A673 (cell line): ENCODE measurements at regions not wholly inside any gene's neighbourhood (a gene's known extent, or its start where the extent isn't known, plus 50 kb on each side); places are given as distances from the start of the nearest gene placed in this dataset.
"Not testable (repeated sequence)": the region's sequence is repeated elsewhere in the genome, so short reads cannot be mapped to it uniquely, and the experiment has no call there.

Experiments
- BruUV-seq: library from RNA; stranded (reverse); fragments of 400-500 nt; replicated peaks from 2 replicates; lab custom pipeline; 2021; lab: Mats Ljungman, UMichigan
- CTCF ChIA-PET: fragments of 300-600 bp; sonication (Branson Sonifier 250); formaldehyde crosslinking; loops from one replicate; lab custom pipeline; 2022; ENCODE audit warnings: antibody characterized with exemption; lab: Charles Lee
- POLR2A ChIA-PET: fragments of 300-600 bp; sonication (Branson Sonifier 250); formaldehyde crosslinking; loops from one replicate; lab custom pipeline; 2022; ENCODE audit warnings: antibody characterized with exemption; ENCODE audit not compliant: low non-redundant PET; lab: Charles Lee
- DNase-seq: peaks from one replicate; pipeline ENCODE4 v3.0.0-alpha.2; 2015; ENCODE audit warnings: low spot score
- H3K27ac ChIP-seq: fragments of 200-600 bp; sonication (generic); 2 replicates; pipeline ENCODE4 v1.5.1; 2016; ENCODE audit warnings: mixed run types, low read depth, mild to moderate bottlenecking, mixed read lengths, antibody characterized with exemption, low read length; ENCODE audit not compliant: poor library complexity, severe bottlenecking
- H3K27me3 ChIP-seq: fragments of 200-600 bp; sonication (generic); replicated peaks from 2 replicates; pipeline ENCODE4 v1.6.1; 2017; ENCODE audit warnings: mixed run types, low read depth, mild to moderate bottlenecking, mixed read lengths, antibody characterized with exemption, low read length; ENCODE audit not compliant: insufficient read depth, poor library complexity
- H3K36me3 ChIP-seq: fragments of 200-600 bp; sonication (generic); 2 replicates; pipeline ENCODE4 v1.6.1; 2016; ENCODE audit warnings: mixed run types, mild to moderate bottlenecking, mixed read lengths, antibody characterized with exemption, low read length; ENCODE audit not compliant: insufficient read depth, poor library complexity, severe bottlenecking
- H3K4me1 ChIP-seq: fragments of 200-600 bp; sonication (generic); 2 replicates; pipeline ENCODE4 v1.6.1; 2017; ENCODE audit warnings: mixed run types, mild to moderate bottlenecking, mixed read lengths, antibody characterized with exemption, low read length; ENCODE audit not compliant: insufficient read depth, poor library complexity, severe bottlenecking
- H3K4me3 ChIP-seq: fragments of 200-600 bp; sonication (generic); 2 replicates; pipeline ENCODE4 v1.5.1; 2016; ENCODE audit warnings: low read depth, mixed run types, mild to moderate bottlenecking, mixed read lengths, low read length; ENCODE audit not compliant: poor library complexity, severe bottlenecking
- H3K9me3 ChIP-seq: fragments of 200-600 bp; sonication (generic); 2 replicates; pipeline ENCODE4 v1.6.1; 2016; ENCODE audit warnings: mixed run types, low read depth, mild to moderate bottlenecking, mixed read lengths, antibody characterized with exemption, low read length; ENCODE audit not compliant: poor library complexity, severe bottlenecking
- EZH2 ChIP-seq: fragments of 200-600 bp; sonication (generic); IDR thresholded peaks from 2 replicates; pipeline ENCODE4 v1.6.1; 2017; ENCODE audit warnings: borderline replicate concordance, low read depth, mild to moderate bottlenecking, mixed read lengths, antibody characterized with exemption, low read length; ENCODE audit not compliant: poor library complexity, severe bottlenecking
- intact Hi-C: fragments of 100-400 bp; cut with micrococcal nuclease; formaldehyde crosslinking; loops from one replicate; pipeline ENCODE4 v1.10.0; 2022; ENCODE audit not compliant: unreplicated experiment
- TF ChIP-seq, protein P1 (sequence below): fragments of 300-800, 200-600 bp; sonication (generic); conservative IDR thresholded peaks from 2 replicates; pipeline ENCODE4 v1.5.1; 2017; ENCODE audit warnings: low read depth, mild to moderate bottlenecking, antibody characterized with exemption, low read length, moderate library complexity, mixed read lengths

DNA sequence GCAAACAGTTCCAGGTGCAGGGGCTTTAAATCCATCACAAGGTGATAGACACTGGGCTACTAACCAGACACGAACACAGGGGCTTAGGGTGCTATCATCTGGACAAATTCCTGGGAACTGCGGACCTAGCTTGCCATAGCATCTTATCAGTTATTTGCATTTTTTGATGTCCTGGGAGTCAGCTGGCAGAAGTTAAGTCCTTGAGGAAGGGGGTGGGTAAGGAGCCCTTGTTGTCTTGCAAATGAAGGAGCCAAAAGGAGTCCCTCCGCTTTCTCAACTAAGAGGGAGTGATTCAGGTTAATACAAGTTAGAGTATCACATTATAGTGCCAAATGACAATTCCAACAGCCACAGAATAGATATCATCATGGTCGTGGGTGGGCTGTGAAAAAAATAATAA is 108.9 kb downstream of the NPAP1 start:
- POLR2A ChIA-PET, result no interaction called here
- H3K4me3 ChIP-seq, result no peak overlapping the region
- TF ChIP-seq EZH2, result no peak
- TF ChIP-seq, protein P1, sequence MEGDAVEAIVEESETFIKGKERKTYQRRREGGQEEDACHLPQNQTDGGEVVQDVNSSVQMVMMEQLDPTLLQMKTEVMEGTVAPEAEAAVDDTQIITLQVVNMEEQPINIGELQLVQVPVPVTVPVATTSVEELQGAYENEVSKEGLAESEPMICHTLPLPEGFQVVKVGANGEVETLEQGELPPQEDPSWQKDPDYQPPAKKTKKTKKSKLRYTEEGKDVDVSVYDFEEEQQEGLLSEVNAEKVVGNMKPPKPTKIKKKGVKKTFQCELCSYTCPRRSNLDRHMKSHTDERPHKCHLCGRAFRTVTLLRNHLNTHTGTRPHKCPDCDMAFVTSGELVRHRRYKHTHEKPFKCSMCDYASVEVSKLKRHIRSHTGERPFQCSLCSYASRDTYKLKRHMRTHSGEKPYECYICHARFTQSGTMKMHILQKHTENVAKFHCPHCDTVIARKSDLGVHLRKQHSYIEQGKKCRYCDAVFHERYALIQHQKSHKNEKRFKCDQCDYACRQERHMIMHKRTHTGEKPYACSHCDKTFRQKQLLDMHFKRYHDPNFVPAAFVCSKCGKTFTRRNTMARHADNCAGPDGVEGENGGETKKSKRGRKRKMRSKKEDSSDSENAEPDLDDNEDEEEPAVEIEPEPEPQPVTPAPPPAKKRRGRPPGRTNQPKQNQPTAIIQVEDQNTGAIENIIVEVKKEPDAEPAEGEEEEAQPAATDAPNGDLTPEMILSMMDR, result no peak
- no peaks in the 10 kb centered on the region for H3K4me1 ChIP-seq
- H3K9me3 ChIP-seq, result peaks cover 41% of the 10 kb centered on the region
- CTCF ChIA-PET, result no interaction called here
- no peak for DNase-seq
- no peaks in the 10 kb centered on the region for H3K36me3 ChIP-seq
- no peaks in the 10 kb centered on the region for H3K27me3 ChIP-seq
- no TSS peak for BruUV-seq
- intact Hi-C loops, result no loop called here
- H3K27ac ChIP-seq, result no peak overlapping the region

DNA sequence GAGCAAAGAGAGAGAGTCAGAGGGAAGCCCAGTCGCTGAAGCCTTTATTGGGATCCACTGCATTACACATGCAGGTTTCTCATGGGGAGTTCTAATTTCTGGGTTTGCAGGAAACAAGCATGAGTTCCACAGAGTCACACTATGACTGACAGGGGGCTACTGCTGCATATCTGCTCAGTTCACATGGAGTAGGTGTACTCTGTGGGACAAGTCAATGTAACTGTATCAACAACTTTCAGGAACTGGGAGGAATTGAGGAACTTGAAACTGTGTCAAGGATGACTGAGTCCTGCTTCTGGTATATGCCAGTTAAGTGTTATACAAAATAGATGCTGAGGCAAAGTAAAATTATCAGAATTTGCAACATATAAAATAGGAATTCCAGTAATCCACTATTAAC is 110.8 kb downstream of the NPAP1 start:
- CTCF ChIA-PET, result no interaction called here
- Histone ChIP-seq H3K27me3 (no peaks in the 10 kb centered on the region), H3K36me3 (no peaks in the 10 kb centered on the region), H3K27ac (no peak overlapping the region), H3K9me3 (peaks cover 47% of the 10 kb centered on the region), H3K4me3 (no peak overlapping the region), H3K4me1 (no peaks in the 10 kb centered on the region)
- POLR2A ChIA-PET, result no interaction called here
- intact Hi-C loops, result no loop called here
- no peak for TF ChIP-seq EZH2
- TF ChIP-seq, protein P1, result no peak
- no peak for DNase-seq
- no TSS peak for BruUV-seq

DNA sequence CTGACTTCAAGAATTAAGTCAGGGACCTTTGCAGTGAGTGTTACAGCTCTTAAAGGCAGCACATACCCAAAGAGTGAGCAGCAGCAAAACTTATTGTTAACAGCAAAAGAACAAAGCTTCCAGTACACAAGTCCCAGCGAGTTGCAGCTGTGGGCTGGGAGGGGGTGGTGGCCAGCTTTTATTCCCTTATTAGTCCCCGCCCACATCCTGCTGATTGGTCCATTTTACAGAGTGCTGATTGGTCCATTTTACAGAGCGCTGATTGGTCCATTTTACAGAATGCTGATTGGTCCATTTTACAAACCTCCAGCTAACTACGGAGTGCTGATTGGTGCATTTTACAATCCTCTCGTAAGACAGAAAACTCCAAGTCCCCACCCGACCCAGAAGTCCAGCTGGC is 127.0 kb downstream of the NPAP1 start:
- DNase-seq, intact Hi-C loops, POLR2A ChIA-PET, BruUV-seq, H3K36me3 ChIP-seq, H3K4me3 ChIP-seq, H3K27me3 ChIP-seq, CTCF ChIA-PET, H3K4me1 ChIP-seq, H3K27ac ChIP-seq: not testable (repeated sequence)
- peaks cover 48% of the 10 kb centered on the region for H3K9me3 ChIP-seq

DNA sequence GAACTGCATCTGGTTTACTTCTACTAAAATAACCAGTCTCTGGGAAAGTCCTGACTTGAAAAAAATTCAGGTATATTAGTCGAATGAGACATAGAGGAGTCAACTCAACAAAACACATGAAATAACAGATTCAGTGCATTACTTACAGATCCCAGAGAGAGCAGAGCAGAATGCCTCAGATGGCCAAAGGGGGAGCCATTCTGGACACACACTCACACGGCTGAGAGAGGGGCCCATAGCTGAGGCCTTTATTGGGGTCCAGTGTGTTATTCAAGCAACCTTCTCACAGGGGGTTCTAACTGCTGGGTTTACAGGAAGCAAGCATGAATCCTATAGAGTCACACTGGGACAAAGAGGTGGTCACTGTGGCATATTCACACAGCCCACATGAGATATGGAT is 135.1 kb upstream of the SNRPN start:
- no peak for TF ChIP-seq EZH2
- TF ChIP-seq, protein P1, result no peak
- POLR2A ChIA-PET, result no interaction called here
- no TSS peak for BruUV-seq
- no peak overlapping the region for H3K27ac ChIP-seq
- CTCF ChIA-PET, result no interaction called here
- H3K4me3 ChIP-seq, result no peak overlapping the region
- peaks cover 43% of the 10 kb centered on the region for H3K9me3 ChIP-seq
- intact Hi-C loops, result no loop called here
- no peak for DNase-seq
- H3K27me3 ChIP-seq, result no peaks in the 10 kb centered on the region
- H3K36me3 ChIP-seq, result no peaks in the 10 kb centered on the region
- H3K4me1 ChIP-seq, result no peaks in the 10 kb centered on the region
